SU-DHL-6 (cell line): ENCODE measurements at regions not wholly inside any gene's neighbourhood (a gene's known extent, or its start where the extent isn't known, plus 50 kb on each side); places are given as distances from the start of the nearest gene placed in this dataset.

Experiments
- H2AFZ ChIP-seq: fragments of 200-600 bp; sonication (generic); 2 replicates; pipeline ENCODE4 v1.6.1; 2014; ENCODE audit warnings: low read depth, mild to moderate bottlenecking, moderate library complexity, mixed read lengths, antibody characterized with exemption, low read length; ENCODE audit not compliant: severe bottlenecking
- H3F3A ChIP-seq: fragments of 200-600 bp; shearing (Covaris generic); 2 replicates; pipeline ENCODE4 v1.6.0; 2016; ENCODE audit warnings: antibody characterized with exemption, mild to moderate bottlenecking; ENCODE audit not compliant: insufficient read depth
- H3K27ac ChIP-seq: fragments of 200-600 bp; sonication (generic); 2 replicates; pipeline ENCODE4 v1.5.1; 2016; ENCODE audit warnings: low read depth, mild to moderate bottlenecking, low read length, moderate library complexity, mixed read lengths
- H3K27me3 ChIP-seq: fragments of 200-600 bp; sonication (generic), shearing (Covaris generic); 2 replicates; pipeline ENCODE4 v1.6.0; 2014; ENCODE audit warnings: mild to moderate bottlenecking, low read length
- H3K36me3 ChIP-seq: fragments of 200-600 bp; sonication (generic); 2 replicates; pipeline ENCODE4 v1.6.1; 2014; ENCODE audit warnings: mild to moderate bottlenecking, low read length, mixed read lengths
- H3K4me2 ChIP-seq: fragments of 300-600, 200-600 bp; shearing (Covaris generic), sonication (generic); 2 replicates; pipeline ENCODE4 v1.6.0; 2014; ENCODE audit warnings: low read length, low read depth, mild to moderate bottlenecking; ENCODE audit not compliant: poor library complexity, severe bottlenecking
- H3K4me3 ChIP-seq: fragments of 200-600 bp; sonication (generic); 2 replicates; pipeline ENCODE4 v1.5.1; 2014; ENCODE audit warnings: antibody characterized with exemption, low read length, mild to moderate bottlenecking, mixed read lengths; ENCODE audit not compliant: insufficient read depth, poor library complexity, severe bottlenecking
- H3K79me2 ChIP-seq: fragments of 200-600 bp; sonication (generic); 2 replicates; pipeline ENCODE4 v1.6.1; 2014; ENCODE audit warnings: mild to moderate bottlenecking, low read length, moderate library complexity; ENCODE audit not compliant: insufficient read depth
- H3K9ac ChIP-seq: fragments of 200-600 bp; sonication (generic); 2 replicates; pipeline ENCODE4 v1.7.0; 2014; ENCODE audit warnings: mild to moderate bottlenecking, low read length
- H3K9me2 ChIP-seq: fragments of 200-600 bp; sonication (generic); replicated peaks from 2 replicates; pipeline ENCODE4 v1.6.1; 2014; ENCODE audit warnings: low read length; ENCODE audit not compliant: insufficient read depth
- H3K9me3 ChIP-seq: fragments of 200-600 bp; sonication (generic); 2 replicates; pipeline ENCODE4 v1.6.1; 2014; ENCODE audit warnings: low read length, mixed read lengths; ENCODE audit not compliant: insufficient read depth
- H4K20me1 ChIP-seq: fragments of 200-600 bp; sonication (generic); 2 replicates; pipeline ENCODE4 v1.6.1; 2014; ENCODE audit warnings: low read depth, mild to moderate bottlenecking, antibody characterized with exemption, low read length, moderate library complexity, mixed read lengths
- EZH2phosphoT487 ChIP-seq: fragments of 200-600 bp; sonication (generic), shearing (Covaris generic); conservative IDR thresholded peaks from 2 replicates; pipeline ENCODE4 v1.6.1; 2018; ENCODE audit warnings: mild to moderate bottlenecking, antibody characterized with exemption, low read length, moderate library complexity, mixed read lengths
- TF ChIP-seq, protein P1 (sequence below): fragments of 200-600 bp; sonication (generic); IDR thresholded peaks from one replicate; pipeline ENCODE4 v1.5.1; 2017; ENCODE audit warnings: antibody characterized with exemption, mild to moderate bottlenecking, low read length, moderate library complexity; ENCODE audit not compliant: insufficient read depth, poor library complexity, severe bottlenecking

DNA sequence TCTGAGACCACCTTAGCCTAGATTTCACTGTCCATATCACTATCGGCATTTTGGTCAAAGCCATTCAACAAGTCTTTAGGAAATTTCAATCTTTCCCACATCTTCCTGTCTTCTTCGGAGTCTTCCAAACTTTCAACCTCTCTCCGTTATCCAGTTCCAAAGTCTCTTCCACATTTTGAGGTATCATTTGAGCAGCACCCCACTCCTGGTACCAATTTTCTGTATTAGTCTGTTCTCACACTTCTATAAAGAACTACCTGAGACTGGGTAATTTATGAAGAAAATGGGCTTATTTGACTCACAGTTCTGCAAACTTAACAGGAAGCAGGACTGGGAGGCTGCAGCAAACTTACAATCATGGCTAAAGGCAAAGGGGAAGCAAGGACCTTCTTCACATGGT, 215.5 kb downstream of the CYLC2 start:
- TF ChIP-seq EZH2phosphoT487 = no peak
- TF ChIP-seq, protein P1, sequence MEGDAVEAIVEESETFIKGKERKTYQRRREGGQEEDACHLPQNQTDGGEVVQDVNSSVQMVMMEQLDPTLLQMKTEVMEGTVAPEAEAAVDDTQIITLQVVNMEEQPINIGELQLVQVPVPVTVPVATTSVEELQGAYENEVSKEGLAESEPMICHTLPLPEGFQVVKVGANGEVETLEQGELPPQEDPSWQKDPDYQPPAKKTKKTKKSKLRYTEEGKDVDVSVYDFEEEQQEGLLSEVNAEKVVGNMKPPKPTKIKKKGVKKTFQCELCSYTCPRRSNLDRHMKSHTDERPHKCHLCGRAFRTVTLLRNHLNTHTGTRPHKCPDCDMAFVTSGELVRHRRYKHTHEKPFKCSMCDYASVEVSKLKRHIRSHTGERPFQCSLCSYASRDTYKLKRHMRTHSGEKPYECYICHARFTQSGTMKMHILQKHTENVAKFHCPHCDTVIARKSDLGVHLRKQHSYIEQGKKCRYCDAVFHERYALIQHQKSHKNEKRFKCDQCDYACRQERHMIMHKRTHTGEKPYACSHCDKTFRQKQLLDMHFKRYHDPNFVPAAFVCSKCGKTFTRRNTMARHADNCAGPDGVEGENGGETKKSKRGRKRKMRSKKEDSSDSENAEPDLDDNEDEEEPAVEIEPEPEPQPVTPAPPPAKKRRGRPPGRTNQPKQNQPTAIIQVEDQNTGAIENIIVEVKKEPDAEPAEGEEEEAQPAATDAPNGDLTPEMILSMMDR = no peak
- Histone ChIP-seq H2AFZ (no peak overlapping the region), H3K27me3 (no peaks in the 10 kb centered on the region), H3F3A (no peaks in the 10 kb centered on the region), H4K20me1 (no peaks in the 10 kb centered on the region), H3K79me2 (no peaks in the 10 kb centered on the region), H3K36me3 (no peaks in the 10 kb centered on the region), H3K9me3 (no peaks in the 10 kb centered on the region), H3K27ac (no peak overlapping the region), H3K4me2 (no peak overlapping the region), H3K9me2 (no peaks in the 10 kb centered on the region), H3K9ac (no peak overlapping the region), H3K4me3 (no peak overlapping the region)

DNA sequence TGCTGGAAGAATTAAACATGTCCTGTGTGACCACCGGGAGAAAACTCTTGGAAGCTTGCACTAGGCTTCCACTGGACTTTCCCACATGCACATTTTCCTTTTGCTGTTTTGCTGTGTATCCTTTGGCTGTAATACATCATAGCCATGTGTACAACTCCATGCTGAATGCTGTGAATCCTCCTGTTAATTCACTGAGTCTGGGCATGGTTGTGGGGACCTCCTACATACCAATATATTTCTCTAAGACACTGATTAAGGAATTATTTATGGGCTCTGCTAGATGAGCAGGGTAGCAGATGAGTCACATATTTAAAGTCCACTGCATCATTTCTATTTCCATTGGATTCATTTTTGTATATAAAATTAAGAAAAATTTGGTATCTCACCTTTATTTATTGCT, 220.1 kb downstream of the CYLC2 start:
- no peaks in the 10 kb centered on the region for H3K9me2 ChIP-seq
- no peak for TF ChIP-seq EZH2phosphoT487
- TF ChIP-seq, protein P1 = no peak
- H3K9ac ChIP-seq = no peak overlapping the region
- no peak overlapping the region for H2AFZ ChIP-seq
- H3K36me3 ChIP-seq = no peaks in the 10 kb centered on the region
- no peak overlapping the region for H3K4me2 ChIP-seq
- no peaks in the 10 kb centered on the region for H4K20me1 ChIP-seq
- H3K4me3 ChIP-seq = no peak overlapping the region
- no peaks in the 10 kb centered on the region for H3K9me3 ChIP-seq
- no peaks in the 10 kb centered on the region for H3K79me2 ChIP-seq
- H3K27ac ChIP-seq = no peak overlapping the region
- H3K27me3 ChIP-seq = no peaks in the 10 kb centered on the region
- no peaks in the 10 kb centered on the region for H3F3A ChIP-seq

DNA sequence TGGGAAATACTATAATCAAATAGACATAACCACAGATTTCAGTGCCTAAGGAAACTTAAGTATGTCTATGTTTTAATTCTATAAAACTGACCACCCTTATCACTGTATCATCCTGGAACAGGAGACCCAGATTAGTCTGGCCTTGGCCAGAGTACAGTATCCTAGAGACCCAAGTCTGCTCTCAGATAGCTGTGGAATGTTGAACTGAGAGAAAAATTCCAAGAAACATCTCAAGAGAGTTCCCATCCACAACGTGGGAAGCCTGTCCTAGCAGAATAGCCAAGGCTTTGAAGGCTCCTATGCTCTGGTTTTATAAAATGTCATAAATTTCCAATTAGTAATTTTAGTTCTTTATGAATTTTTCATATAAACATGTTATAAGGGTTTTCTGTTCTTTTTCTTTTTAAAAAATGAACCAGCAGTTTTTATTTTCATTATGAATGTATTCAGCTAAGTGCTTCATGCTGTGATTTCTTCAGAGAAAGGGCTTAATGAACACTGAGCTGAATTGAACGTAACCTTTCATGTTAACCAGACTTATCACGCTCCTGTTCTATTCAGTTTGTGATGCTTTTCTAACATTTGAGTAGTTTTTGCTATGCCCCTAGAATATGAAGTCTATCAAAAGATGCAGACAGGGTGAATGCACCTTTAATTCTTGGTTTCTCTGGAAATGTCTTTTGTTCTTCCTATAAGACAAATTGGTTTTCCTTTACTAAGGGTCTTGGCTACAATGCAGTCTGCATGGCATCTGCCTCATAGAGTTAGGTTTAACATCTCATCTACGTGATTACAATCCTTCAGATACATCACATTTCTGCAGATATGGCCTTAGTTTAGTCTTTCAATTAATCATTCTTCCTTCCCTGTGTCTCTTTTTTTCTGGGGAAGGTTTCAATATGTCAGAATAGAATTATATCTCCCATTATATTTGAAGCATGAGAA, 230.8 kb downstream of the CYLC2 start:
- TF ChIP-seq, protein P1 = no peak
- no peak for TF ChIP-seq EZH2phosphoT487
- no peaks in the 10 kb centered on the region for H4K20me1 ChIP-seq
- H3K36me3 ChIP-seq = no peaks in the 10 kb centered on the region
- no peaks in the 10 kb centered on the region for H3K79me2 ChIP-seq
- no peak overlapping the region for H2AFZ ChIP-seq
- H3K9ac ChIP-seq = no peak overlapping the region
- H3K9me2 ChIP-seq = no peaks in the 10 kb centered on the region
- no peaks in the 10 kb centered on the region for H3K27me3 ChIP-seq
- H3K4me2 ChIP-seq = no peak overlapping the region
- H3K4me3 ChIP-seq = no peak overlapping the region
- H3K9me3 ChIP-seq = no peaks in the 10 kb centered on the region
- no peak overlapping the region for H3K27ac ChIP-seq
- no peaks in the 10 kb centered on the region for H3F3A ChIP-seq
